Fibroblast of lung (primary cell): ENCODE measurements at regions not wholly inside any gene's neighbourhood (a gene's known extent, or its start where the extent isn't known, plus 50 kb on each side); places are given as distances from the start of the nearest gene placed in this dataset.

Source experiments
- EZH2 ChIP-seq: IDR thresholded peaks from 2 replicates; pipeline ENCODE4 v1.5.1; 2012; ENCODE audit warnings: low read length, control low read depth, mild to moderate bottlenecking; ENCODE audit errors: missing control alignments
- TF ChIP-seq, protein P1 (sequence below), 2 donors: IDR thresholded peaks in 1 of 2; conservative IDR thresholded peaks in 1 of 2; 1 replicate in 1 of 2; 2 replicates in 1 of 2; pipeline ENCODE4 v1.5.1; 2011 to 2012; ENCODE audit warnings: low read length in 2 of 2, control low read depth in 1 of 2, inconsistent platforms in 1 of 2, low read depth in 1 of 2, mild to moderate bottlenecking in 1 of 2

DNA sequence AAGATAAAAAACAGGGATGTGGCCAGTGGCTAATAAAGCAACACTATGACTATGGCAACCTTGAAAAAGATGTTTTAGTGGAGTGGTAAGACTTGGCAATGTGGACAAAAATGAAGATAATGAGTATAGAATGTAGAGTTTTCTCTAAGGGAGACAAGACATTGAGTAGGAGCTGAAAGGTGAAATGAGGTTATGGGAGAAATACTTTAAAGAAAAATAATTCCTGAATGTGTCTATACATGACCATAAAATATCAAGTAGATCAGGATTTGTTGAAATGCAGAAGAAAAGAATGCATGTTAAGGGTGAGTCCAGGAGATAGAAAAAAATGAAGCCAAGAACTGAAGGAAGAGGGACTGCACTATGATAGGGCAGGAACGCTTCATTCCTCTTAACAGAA lies 101.6 kb upstream of the CARD18 start:
- TF ChIP-seq, protein P1, sequence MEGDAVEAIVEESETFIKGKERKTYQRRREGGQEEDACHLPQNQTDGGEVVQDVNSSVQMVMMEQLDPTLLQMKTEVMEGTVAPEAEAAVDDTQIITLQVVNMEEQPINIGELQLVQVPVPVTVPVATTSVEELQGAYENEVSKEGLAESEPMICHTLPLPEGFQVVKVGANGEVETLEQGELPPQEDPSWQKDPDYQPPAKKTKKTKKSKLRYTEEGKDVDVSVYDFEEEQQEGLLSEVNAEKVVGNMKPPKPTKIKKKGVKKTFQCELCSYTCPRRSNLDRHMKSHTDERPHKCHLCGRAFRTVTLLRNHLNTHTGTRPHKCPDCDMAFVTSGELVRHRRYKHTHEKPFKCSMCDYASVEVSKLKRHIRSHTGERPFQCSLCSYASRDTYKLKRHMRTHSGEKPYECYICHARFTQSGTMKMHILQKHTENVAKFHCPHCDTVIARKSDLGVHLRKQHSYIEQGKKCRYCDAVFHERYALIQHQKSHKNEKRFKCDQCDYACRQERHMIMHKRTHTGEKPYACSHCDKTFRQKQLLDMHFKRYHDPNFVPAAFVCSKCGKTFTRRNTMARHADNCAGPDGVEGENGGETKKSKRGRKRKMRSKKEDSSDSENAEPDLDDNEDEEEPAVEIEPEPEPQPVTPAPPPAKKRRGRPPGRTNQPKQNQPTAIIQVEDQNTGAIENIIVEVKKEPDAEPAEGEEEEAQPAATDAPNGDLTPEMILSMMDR (conservative IDR thresholded peaks at IDR 0.05 in 1 of 2, IDR thresholded peaks at IDR 0.05 in 1 of 2; ENCODE audit: low read depth in 1 of 2, low read length in 2 of 2), result no peak
- no peak for TF ChIP-seq EZH2
